ENCODE measurements at regions not wholly inside any gene's neighbourhood (a gene's known extent, or its start where the extent isn't known, plus 50 kb on each side); places are given as distances from the start of the nearest gene placed in this dataset.

- TF ChIP-seq GLI4 (tag by site-specific recombination; IDR thresholded peaks at IDR 0.05) (no peak), ZFP3 (tag by site-specific recombination; IDR thresholded peaks at IDR 0.05; ENCODE audit: low read depth) (no peak), ZNF513 (tag by site-specific recombination; IDR thresholded peaks at IDR 0.05) (no peak), ZNF548 (tag by site-specific recombination; IDR thresholded peaks at IDR 0.05) (no peak)
Measured at GRCh38 chr15:96474231-96474664, 143.7 kb downstream of the NR2F2 start.

Measured in HEK293 (cell line).